NCI-H1930 (cell line): ENCODE measurements at regions not wholly inside any gene's neighbourhood (a gene's known extent, or its start where the extent isn't known, plus 50 kb on each side); places are given as distances from the start of the nearest gene placed in this dataset.
"Not testable (repeated sequence)": the region's sequence is repeated elsewhere in the genome, so short reads cannot be mapped to it uniquely, and the experiment has no call there.

Experiments
- DNase-seq, 2 experiments: peaks; one replicate each; lab custom pipeline; 2025; lab: John Stamatoyannopoulos, UW

DNA sequence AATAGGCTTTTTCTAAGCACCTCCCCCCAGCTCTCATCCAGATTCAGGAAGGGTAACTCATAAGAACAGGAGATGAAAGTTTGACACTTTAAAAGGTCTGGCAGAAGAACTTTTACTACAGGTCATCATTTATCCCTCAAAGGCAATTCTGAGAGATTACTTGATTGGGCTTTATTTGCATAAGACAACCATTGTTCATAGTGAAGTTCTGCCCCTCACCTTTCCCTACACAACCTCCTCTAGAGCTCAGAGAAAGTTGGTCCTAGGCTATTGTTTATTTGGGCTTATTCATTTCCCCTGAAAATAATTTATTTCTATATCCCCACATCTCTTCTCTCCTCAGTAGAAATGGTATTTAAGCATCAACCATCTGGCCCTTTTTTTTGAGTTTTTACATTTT, 568.4 kb downstream of the ZNF608 start:
- no peak for DNase-seq

DNA sequence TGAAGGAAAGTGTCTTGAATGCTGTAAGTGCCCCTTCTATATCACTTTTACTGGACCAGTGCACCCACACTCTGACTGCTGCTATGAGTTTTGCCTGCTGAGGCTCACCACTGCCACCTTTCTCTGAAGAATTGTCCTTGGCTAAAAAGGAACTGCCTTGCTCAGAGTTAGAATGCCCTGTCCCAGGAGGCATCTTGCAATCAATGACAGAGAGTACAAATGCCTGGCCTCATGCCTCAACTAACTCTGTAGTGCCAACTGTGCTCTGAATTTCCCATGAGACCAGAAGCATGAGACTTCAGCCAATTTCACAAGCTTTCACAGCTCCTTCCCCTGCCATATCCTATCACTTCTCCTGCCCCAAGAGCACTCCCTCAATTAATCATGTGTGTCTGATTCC, 569.7 kb downstream of the ZNF608 start:
- no peak for DNase-seq

DNA sequence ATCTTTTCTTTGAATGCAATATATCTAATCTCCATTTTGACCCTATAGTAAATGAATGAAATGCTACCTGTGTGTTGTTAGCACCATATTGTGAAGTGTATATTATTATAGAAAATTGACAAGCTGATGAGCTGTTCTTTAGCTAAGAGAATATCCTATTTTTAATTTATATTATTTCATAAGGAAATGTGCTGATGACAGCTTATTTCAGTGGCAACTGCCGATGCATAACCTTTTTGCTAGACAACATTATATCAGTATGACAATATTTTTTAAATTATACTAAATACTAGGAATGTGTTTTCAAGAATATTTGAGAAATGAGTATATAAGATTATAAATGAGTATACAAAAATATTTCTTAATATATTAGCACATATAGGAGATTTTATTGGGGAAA, 573.1 kb downstream of the ZNF608 start:
- DNase-seq: no peak

DNA sequence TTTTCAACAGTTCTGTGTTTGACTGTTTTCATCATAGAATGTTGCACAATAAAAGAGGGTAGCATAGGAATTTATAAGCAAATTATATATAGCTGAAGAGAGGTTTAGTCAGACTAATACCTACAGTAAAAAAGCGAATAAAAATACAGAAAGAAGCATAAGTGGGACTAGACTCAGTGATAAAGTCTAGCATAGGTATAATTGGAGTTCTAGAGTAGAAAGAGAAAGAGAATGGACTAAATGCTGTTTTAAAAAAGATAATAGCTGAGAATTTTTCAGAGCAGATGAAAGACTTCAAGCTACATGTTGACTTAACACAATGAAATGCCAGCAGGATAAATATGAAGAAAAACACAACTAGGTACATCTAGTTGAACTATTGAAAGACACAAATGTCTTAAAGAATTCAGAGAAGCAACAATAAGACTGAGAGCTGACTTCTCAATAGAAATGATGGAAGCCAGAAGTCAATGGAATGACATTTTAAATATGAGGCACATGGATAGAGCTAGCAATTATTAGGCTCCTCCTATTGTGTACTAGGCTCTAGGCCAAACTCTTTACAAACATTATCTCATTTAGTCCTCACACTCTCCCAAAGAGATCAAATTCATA, 573.9 kb downstream of the ZNF608 start:
- DNase-seq: no peak

DNA sequence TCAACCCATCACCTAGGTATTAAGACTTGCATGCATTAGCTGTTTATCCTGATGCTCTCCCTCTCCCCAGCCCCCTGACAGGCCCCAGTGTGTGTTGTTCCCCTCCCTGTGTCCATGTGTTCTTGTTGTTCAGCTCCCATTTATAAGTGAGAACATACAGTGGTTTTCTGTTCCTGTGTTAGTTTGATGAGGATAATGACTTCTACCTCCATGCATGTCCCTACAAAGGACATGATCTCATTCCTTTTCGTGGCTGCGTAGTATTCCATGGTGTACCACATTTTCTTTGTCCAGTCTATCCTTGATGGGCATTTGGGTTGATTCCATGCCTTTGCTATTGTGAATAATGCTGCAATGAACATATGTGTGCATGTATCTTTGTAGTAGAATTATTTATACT, 578.3 kb downstream of the ZNF608 start:
- not testable (repeated sequence) for DNase-seq

DNA sequence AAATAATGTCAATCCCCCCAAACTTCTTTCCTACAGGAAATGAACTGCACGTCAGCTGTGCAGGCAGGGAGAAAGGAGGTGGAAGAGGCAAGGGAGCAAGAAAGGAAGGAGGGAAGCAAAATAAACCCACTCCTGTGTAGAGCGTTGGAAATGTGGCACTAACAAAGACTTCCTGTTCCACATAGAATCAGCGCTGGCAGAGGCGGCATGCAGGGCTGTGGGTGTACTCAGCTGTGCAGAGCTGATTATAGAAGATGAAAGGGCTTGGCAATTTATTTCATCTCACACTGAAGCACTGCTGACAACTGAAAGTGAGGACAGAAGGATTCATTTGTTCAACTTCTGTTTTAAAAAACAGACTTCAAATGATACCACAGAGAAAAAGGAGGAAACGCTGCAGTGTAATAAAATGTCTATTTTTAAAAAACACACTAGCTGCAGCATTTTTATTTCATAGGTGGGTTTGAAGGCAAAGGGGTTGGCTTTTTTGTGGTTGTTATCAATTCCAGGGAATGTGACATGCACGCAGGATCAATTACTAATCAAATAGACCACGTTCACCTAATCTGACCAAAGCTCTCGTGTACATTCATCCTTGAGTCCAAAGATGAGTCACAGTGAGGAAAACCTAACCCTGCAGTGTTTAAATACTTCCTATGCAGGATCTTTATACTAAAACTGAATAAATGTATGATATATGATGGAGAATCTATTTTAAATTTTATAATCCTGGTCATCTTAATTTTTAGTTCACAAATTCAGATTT, 583.5 kb downstream of the ZNF608 start:
- DNase-seq: peak; percentile 10 to 27

DNA sequence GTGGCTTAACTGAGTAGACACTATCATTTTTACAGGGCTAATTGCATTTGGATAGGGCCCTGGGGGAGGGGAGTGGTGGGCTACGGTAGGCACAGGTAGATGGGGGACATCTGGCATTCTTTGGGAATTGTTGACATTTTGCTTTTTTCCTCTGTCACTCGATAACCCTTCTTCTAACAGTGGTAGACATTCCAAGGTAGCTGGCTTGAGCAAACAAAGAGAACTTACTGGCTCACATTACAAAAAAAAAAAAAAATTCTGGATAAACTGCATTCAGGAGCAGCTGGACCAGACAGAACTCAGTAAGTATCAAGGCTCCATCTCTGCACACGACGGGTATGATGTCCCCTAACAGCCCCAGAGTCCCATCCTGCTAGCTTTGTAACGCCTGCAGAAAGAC, 585.2 kb downstream of the ZNF608 start:
- no peak for DNase-seq

DNA sequence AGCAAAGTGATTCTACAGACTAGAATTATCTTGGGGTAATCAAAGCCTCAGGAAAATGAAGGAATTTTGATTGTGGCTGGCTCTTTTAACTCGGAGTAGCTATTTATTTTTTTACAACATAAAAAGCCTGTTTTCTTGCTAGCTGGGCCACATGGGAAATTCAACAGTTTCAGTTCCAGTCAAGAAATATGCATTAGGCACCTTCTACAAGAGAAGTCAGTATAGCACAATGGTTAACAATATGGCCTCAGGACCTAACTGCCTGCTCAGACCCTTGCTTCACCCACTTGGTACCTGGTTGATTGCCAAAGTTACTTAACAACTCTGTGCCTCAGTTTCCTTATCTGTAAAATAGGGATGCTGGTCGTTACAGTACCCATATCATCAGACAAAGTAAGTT, 586.2 kb downstream of the ZNF608 start:
- DNase-seq: no peak

DNA sequence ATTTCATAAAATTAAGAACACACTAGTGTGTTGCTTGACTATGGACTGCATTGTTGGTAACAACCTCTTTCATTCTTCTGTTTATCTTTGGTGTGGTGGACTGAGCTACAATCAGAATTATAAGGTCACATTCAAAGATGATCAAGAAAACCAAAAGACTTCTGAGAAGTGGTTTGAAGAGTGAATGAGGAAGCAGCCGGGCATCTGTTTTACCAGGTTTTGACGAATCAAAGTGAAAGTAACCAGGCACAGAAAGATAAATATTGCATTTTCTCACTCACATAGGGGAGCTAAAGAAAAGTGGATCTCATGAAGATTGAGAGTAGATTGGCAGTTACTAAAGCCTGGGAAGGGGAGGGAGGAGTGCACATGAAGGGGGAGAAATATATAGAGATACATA, 589.1 kb downstream of the ZNF608 start:
- DNase-seq: no peak

DNA sequence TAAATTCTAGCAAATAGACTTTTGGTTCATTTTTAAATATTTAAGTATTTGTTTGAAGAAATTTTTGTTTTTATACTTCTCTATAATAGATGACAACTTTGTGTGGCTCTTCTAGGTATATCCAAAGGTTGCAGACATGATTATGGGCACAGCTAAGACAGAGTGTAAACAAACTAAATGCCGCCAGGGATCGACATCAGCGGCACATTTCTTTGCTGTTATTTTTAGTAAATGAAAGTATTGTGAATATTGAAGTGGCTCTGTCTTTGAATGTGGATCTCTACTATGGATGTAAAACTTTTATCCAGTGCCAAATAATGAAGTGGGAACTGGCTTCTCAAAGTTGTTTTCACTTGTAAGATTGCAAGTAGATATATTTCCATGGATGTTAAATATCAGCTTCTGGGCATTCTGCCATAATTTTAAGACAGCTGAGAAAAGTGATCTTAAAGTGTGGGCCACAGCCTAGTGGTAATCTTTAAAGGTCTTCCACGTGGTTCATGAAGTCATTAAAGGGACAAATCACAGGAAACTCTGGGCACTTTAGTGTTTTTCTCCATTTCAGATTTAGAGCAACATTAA, 589.9 kb downstream of the ZNF608 start:
- DNase-seq: no peak

DNA sequence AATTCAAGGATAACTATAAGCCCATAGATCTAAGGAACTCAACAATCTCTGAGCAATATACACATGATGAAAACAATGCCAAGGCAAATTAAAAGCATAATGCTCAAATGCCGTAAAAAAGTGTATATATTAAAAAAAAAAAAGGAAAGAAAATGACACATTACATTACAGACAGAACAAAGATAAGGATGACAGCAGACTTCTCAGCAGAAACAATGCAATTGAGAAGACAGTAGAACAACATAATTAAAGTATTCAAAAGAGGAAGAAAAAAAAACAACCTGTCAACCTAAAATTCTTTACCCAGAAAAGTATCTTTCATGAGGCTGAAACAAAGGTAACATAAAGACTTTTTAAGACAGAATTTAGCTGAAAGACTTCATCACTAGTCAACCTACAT, 591.7 kb downstream of the ZNF608 start:
- no peak for DNase-seq

DNA sequence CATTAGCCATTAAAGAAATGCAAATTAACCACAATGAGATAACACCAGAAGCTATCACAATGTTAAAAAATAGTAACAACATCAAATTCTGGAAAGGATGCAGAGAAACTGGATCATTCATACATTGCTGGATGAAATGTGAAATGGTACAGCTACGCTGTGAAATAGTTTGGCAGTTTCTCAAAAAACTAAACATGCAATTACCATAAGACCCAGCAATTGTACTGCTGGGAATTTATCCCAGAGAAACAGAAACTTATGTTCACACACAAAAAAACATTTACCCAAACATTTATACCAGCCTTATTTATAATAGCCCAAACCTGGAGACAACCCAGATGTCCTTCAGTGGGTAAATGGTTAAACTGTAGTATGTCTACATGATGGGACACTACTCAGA, 592.9 kb downstream of the ZNF608 start:
- DNase-seq: no peak

DNA sequence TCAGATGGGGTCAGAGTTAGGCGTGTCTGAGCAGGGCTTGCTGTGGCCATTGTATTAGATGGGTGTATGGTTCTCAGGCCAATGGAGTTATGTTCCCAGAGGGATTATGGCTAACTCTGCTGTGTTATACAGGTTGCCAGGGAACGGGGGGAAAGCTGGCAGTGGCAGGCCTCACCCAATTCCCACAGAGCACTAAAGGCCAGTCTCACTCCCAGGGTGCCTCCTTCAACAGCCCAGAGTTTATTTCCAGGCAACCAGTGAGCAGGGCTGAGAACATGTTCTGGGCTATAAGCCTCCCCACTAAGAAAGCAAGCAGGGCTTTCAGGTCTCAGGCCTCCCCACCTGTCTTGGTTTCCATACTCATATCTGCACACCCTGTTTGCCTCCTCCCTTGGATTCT, 597.9 kb downstream of the ZNF608 start:
- DNase-seq: no peak

DNA sequence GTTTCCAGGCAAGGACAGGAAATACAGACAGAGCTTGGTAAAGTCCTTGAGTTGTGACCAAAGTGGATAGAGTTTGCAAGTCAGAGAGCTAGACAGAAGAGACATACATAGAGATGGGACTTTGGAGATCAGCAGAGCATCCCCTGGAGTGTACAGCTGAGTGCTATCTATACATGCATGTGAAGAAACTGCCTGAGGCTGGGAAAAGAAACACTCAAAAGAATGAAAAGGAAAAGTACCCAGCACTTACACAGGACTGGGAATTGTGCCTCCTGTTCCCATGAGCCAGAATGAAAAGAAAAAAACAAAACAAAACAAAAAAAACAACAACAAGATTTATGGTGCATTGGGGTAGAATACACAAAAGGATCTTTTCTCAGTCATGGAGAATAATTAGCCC, 606.4 kb downstream of the ZNF608 start:
- DNase-seq: no peak

DNA sequence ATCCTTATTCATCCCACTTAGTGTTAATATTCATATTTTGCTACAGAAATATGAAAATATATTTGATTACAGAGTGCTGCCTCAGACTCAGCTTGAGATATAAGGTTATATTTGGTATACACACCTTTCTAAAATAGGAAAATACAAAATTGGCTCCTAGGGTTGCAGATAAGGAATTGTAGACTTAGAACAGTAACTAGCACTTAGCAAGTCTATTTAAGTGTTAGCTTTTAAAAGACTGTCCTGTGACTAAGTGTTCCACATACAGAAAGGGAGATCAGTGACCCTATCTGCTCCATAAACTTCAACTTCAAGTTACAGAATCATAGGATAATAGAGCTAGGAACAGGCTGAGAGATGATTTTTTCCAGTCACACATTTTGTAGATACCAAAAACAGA, 607.0 kb downstream of the ZNF608 start:
- no peak for DNase-seq

DNA sequence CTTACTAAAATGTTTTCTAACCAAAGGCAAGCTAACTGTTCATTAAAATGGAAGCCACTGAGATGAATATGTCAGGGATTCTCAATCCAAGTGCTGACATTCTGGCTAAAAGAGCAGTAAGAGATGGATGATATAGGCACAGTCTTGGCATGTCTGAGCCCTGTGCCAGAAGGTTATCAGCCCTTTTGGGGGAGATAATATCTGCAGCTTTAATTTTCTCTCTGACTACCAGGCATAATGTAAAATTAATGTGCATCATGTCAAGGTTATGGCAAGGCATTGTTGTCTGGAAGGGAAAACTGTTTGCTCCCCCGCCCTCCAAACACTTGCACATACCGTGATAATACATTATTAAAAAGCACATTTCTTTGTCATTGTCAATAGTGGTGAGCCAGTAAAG, 609.8 kb downstream of the ZNF608 start:
- DNase-seq: no peak

DNA sequence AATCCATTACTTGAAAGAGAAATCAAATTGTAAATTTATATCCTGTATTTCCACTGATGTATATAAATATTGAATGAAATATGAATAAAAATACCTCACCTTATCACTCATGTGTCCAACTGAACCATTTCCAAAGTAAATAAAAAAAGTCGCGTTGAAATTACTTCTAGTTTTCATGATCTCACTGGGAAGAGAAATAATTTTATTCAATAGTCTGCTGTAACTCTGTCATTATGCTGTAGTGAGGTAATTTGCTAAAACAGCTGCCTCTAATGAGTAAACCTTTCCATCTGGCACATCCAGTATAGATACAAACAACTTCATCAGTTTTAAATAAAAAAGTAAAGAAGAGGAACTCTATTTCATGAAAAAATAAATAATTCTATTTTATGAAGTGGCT, 611.5 kb downstream of the ZNF608 start:
- no peak for DNase-seq

DNA sequence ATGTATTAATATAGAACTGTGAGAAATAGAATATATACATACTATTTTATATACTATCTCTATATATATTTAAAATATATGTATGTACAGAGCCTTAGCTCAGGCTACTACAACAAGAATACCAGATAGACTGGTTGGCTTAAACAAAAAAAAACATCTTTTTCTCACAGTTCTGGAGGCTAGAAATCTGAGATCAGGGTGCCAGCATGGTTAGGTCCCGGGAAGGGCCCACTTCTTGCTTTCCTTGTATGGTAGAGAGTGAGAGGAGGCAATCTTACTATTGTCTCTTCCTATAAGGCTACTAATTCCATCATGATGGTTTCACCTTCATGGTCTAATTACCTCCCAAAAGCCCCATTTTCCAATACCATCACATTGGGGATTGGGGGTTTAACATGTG, 613.0 kb downstream of the ZNF608 start:
- DNase-seq: no peak

DNA sequence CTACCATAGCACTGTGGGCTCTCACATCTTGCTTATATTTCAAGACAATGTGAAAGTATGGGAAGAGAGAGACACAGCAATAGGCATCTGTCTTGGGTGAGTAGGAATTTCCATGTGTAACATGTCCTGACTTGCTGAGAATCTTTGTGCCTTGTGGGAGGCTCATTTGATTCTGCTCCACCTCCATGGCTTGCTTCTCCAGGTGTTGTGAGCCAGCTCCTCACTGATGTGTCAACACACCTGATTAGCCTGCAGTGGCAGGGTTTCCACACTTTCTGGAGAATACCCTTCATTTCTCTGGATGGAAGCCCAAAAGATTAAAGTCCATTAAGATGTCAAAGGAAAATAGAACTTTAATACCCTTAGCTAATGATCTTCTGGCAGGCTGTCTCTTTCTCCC, 613.6 kb downstream of the ZNF608 start:
- DNase-seq: peak in 1 of 2 experiments; percentile 7

DNA sequence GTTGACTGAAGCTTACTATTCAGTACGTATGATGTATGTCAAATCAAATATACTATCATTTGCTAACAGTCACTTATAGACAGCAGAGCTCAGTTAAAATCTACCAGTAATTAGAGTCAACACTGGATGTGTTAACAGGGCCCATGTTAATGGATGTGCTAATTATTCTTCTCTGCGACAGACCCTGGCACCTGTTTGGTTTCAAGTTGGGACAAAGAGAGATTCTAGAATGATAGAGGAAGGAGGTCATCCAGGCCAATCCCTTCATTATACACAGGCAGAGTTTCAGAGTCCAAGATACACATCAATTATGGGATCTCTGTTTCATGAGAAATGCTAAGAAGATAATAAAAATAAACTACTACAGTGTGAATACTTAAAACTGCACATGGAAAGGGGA, 615.0 kb downstream of the ZNF608 start:
- peak; percentile 24 to 42 for DNase-seq

DNA sequence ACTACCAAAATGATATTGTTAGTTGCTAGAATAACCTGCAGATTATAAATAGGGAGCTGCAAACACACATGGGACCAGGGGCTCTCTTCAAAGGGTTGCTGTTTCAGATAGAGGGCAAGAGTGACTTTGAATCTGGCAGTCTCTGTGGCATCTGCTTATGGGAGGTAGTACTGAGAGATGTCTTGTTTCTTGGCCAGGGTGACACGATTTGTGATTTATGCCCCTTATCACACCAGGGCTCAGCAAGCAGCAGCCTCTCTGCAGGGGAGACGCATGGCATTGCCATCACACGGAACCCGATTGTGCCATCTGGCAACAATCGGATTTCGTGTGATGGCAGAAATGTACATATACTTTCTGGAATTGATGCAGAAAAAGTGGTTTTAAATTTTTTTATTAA, 615.6 kb downstream of the ZNF608 start:
- no peak for DNase-seq

DNA sequence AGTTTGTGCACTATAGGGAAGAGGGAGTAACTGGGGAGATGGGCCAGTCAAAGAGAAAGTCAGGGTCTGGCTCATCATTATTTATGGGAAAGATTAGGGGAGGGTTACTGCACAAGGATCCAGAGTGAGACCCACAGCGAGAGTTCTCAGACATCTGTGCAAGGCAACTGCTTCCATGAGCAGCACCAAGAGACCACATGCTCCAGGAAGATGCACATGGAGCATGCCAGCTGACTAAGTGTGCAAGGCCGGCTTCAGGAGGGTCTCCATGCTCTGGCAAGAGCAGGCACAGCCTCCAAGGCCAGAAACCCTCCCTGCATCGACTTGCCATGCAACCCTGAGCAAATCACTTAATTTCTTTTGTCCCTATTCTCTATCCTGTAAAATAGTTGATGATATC, 616.9 kb downstream of the CSNK1G3 start:
- no peak for DNase-seq

DNA sequence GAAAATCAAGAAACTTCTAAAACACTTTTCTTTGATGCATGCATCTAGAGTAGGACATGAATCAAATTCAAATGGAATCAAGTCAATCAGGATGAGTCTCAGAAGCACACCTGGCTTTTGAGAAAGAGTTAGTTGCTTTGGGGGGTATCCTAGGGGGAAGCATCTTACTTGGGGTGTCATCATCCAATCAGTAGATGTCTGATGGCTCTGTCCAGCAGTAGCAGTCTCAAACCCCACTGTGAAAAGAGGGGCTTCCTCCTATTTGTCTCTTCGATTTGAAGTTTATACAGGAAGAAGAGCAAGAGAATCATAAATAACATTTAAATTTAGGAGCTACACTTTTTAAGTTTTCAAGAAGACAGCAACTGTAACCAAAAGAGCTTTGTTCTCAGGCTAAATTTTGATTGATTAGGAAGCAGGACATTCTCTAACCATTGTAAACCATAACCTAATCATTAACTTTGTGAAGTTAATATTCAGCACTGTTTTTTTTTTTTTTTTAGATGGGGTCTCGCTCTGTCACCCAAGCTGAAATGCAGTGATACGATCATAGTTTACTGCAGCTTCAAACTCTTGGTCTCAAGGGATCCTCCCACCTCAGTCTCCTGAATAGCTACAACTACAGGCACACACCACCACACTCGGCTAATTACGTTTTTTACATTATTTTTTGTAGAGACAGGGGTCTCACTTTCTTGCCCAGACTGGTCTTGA, 614.7 kb downstream of the CSNK1G3 start:
- DNase-seq: no peak
